ENCODE measurements at regions not wholly inside any gene's neighbourhood (a gene's known extent, or its start where the extent isn't known, plus 50 kb on each side); places are given as distances from the start of the nearest gene placed in this dataset.

GRCh38 chr7:356087-356486 lies 66.1 kb downstream of the FOXL3 start:
- H3K27me3 Mint-ChIP-seq (ENCODE audit: low read depth), result peaks cover 10% of the 10 kb centered on the region
- H3K4me1 Mint-ChIP-seq, result peaks cover 0 to 15% of the 10 kb centered on the region in 2 experiments; a peak in 2 of 4 replicates
- no peak overlapping the region for H3K4me3 Mint-ChIP-seq
- Histone ChIP-seq H3K56ac (ENCODE audit: insufficient read length, low read depth, low read length) (no peak overlapping the region), H3K27ac (ENCODE audit: insufficient read length, low read depth, low read length) (no peak overlapping the region), H3K9ac (ENCODE audit: extremely low read depth, insufficient read length, low read length) (no peak overlapping the region), H3K18ac (ENCODE audit: insufficient read length, low read depth, low read length) (no peak overlapping the region), H3K4me1 (ENCODE audit: insufficient read depth, low read length) (no peaks in the 10 kb centered on the region), H3K9me3 (ENCODE audit: control insufficient read depth, low read depth, low read length) (no peaks in the 10 kb centered on the region), H2BK5ac (ENCODE audit: insufficient read length, low read length) (no peak overlapping the region), H2AFZ (ENCODE audit: low read length) (no peak overlapping the region), H3K27me3 (ENCODE audit: insufficient read depth, low read length) (peaks cover 7% of the 10 kb centered on the region; the same call in 1 of the 2 replicates), H2BK12ac (ENCODE audit: insufficient read length, low read depth, low read length) (no peak overlapping the region), H3K4ac (ENCODE audit: low read depth, low read length) (no peak overlapping the region), H2BK120ac (ENCODE audit: low read depth, low read length, poor library complexity, severe bottlenecking) (no peak overlapping the region), H4K20me1 (ENCODE audit: control insufficient read depth, insufficient read depth, insufficient read length) (peaks cover 2% of the 10 kb centered on the region), H3K79me2 (ENCODE audit: insufficient read depth, low read length) (no peaks in the 10 kb centered on the region), H2BK15ac (ENCODE audit: low read depth, low read length) (no peak overlapping the region), H4K8ac (replicated peaks; ENCODE audit: insufficient read length, low read depth, low read length) (no peak overlapping the region), H3K23ac (ENCODE audit: insufficient read length, low read depth, low read length) (no peak overlapping the region), H4K5ac (ENCODE audit: insufficient read length, low read depth, low read length) (no peak overlapping the region), H3T11ph (ENCODE audit: low read length) (no peak overlapping the region), H3K4me2 (ENCODE audit: insufficient read depth, insufficient read length, low read length) (no peak overlapping the region), H2AK5ac (ENCODE audit: insufficient read length, low read length) (no peak overlapping the region), H4K91ac (ENCODE audit: insufficient read length, low read depth, low read length) (no peak overlapping the region), H3K23me2 (ENCODE audit: insufficient read length, low read depth, low read length, poor library complexity, severe bottlenecking) (no peaks in the 10 kb centered on the region), H3K79me1 (ENCODE audit: insufficient read depth, low read depth, low read length, poor library complexity, severe bottlenecking) (no peaks in the 10 kb centered on the region), H3K14ac (ENCODE audit: insufficient read depth, low read length) (no peak overlapping the region), H2BK20ac (ENCODE audit: low read depth, low read length, poor library complexity, severe bottlenecking) (no peak overlapping the region)
- DNase-seq, result no peak
- no peak overlapping the region for H3K27ac Mint-ChIP-seq
- H3K9me3 Mint-ChIP-seq, result no peaks in the 10 kb centered on the region; a peak in 2 of 5 replicates
- H3K36me3 Mint-ChIP-seq (ENCODE audit: insufficient read depth in 1 of 3, low read depth in 3 of 3), result no peaks in the 10 kb centered on the region
- TF ChIP-seq, protein P1, sequence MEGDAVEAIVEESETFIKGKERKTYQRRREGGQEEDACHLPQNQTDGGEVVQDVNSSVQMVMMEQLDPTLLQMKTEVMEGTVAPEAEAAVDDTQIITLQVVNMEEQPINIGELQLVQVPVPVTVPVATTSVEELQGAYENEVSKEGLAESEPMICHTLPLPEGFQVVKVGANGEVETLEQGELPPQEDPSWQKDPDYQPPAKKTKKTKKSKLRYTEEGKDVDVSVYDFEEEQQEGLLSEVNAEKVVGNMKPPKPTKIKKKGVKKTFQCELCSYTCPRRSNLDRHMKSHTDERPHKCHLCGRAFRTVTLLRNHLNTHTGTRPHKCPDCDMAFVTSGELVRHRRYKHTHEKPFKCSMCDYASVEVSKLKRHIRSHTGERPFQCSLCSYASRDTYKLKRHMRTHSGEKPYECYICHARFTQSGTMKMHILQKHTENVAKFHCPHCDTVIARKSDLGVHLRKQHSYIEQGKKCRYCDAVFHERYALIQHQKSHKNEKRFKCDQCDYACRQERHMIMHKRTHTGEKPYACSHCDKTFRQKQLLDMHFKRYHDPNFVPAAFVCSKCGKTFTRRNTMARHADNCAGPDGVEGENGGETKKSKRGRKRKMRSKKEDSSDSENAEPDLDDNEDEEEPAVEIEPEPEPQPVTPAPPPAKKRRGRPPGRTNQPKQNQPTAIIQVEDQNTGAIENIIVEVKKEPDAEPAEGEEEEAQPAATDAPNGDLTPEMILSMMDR (conservative IDR thresholded peaks at IDR 0.05), result no peak
- WGBS (ENCODE audit: extremely low coverage, insufficient read length, low lambda C conversion rate), result no CpG with 5 or more reads among the region's 5 CpGs
